ENCODE measurements at regions not wholly inside any gene's neighbourhood (a gene's known extent, or its start where the extent isn't known, plus 50 kb on each side); places are given as distances from the start of the nearest gene placed in this dataset.

DNA sequence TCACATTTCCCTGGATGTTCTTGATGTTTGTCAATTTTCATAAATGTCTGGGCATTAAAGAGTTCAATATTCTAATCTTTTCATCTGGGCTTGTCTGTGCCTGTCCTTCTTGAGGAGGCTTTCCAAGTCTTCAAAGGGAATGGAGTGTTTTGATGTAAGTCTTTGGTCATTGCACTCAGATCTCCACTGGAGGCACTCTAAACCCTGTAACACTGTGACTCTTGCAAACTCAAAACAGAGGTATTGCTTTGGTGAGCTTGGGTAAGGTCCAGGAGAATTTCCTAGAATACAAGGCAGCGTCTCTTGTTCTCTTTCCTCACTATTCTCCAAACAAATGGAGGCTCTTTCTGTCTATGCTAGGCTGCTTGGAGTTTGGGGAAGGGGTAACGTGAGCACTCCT lies 1118.1 kb upstream of the PABPC4L start:
- Histone ChIP-seq H3K27ac (no peak overlapping the region), H3K36me3 (no peaks in the 10 kb centered on the region), H3K4me1 (ENCODE audit: control insufficient read depth in 1 of 2, low read depth in 2 of 2) (no peaks in the 10 kb centered on the region), H3K9me3 (peaks cover 3% of the 10 kb centered on the region), H3K4me3 (no peak overlapping the region), H3K27me3 (replicated peaks; ENCODE audit: insufficient read depth) (no peaks in the 10 kb centered on the region)
- ATAC-seq (ENCODE audit: insufficient number of reproducible peaks, low FRiP score, low read depth) (no peak), DNase-seq (ENCODE audit: low spot score) (no peak)
- TF ChIP-seq CTCF (IDR thresholded peaks at IDR 0.05) = no peak

- no peak for TF ChIP-seq CTCF (IDR thresholded peaks at IDR 0.05)
- no peak overlapping the region for H3K4me3 ChIP-seq
- no peaks in the 10 kb centered on the region for H3K4me1 ChIP-seq (ENCODE audit: control insufficient read depth in 1 of 2, low read depth in 2 of 2)
- H3K27me3 ChIP-seq (replicated peaks; ENCODE audit: insufficient read depth) = no peaks in the 10 kb centered on the region
- H3K9me3 ChIP-seq = no peaks in the 10 kb centered on the region
- no peaks in the 10 kb centered on the region for H3K36me3 ChIP-seq
- no peak for DNase-seq (ENCODE audit: low spot score)
- H3K27ac ChIP-seq = no peak overlapping the region
- no peak for ATAC-seq (ENCODE audit: insufficient number of reproducible peaks, low FRiP score, low read depth)
Measured at GRCh38 chr4:135316266-135316779, 1114.7 kb upstream of the PABPC4L start.

DNA sequence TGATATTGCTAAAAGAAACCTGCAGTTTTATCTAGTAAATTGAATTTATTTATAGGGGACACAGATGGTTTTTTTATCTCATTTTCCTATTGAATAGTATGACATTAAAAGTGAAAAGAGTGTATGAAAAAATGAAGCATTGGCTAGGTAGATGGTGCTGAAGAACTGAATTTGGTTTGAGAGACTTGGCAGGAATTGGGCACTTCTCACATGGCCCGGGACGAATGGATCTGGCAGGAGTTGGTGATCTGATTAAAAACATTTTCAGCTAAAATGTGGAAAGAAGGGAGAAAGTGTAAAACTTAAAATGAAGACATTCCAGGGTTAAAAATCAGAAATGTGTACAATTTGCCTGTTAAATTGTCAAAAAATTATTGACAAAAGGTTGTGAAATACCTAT lies 1088.5 kb upstream of the PABPC4L start:
- Histone ChIP-seq H3K36me3 (no peaks in the 10 kb centered on the region), H3K4me1 (ENCODE audit: control insufficient read depth in 1 of 2, low read depth in 2 of 2) (no peaks in the 10 kb centered on the region), H3K9me3 (no peaks in the 10 kb centered on the region), H3K4me3 (no peak overlapping the region), H3K27ac (no peak overlapping the region), H3K27me3 (replicated peaks; ENCODE audit: insufficient read depth) (no peaks in the 10 kb centered on the region)
- no peak for TF ChIP-seq CTCF (IDR thresholded peaks at IDR 0.05)
- DNase-seq (ENCODE audit: low spot score) = no peak
- ATAC-seq (ENCODE audit: insufficient number of reproducible peaks, low FRiP score, low read depth) = no peak

- ATAC-seq (ENCODE audit: insufficient number of reproducible peaks, low FRiP score, low read depth) (no peak), DNase-seq (ENCODE audit: low spot score) (no peak)
- Histone ChIP-seq H3K36me3 (no peaks in the 10 kb centered on the region), H3K9me3 (no peaks in the 10 kb centered on the region), H3K27me3 (replicated peaks; ENCODE audit: insufficient read depth) (no peaks in the 10 kb centered on the region), H3K4me1 (ENCODE audit: control insufficient read depth in 1 of 2, low read depth in 2 of 2) (no peaks in the 10 kb centered on the region), H3K4me3 (no peak overlapping the region), H3K27ac (no peak overlapping the region)
- TF ChIP-seq CTCF (IDR thresholded peaks at IDR 0.05) = no peak
Measured at GRCh38 chr4:135283934-135284333, 1082.3 kb upstream of the PABPC4L start.

DNA sequence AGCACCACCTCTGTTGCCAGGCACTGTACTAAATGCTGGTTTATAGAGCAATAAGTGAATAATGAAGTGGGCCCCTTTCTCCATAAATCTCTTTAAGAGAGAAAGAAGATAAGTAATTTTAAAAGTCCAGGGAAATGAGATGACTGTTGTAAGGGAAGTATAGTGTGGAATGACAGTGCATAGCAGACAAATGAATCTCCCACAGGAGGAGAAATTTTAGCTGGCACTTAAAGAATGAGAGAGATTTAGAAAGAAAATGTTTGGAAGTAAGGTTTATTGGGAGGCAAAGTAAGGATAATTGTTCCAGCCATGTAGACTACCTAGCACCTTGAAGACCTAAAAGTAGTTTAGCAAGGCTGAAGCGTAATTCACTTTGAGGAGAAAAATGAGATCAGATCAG lies 1081.1 kb upstream of the PABPC4L start:
- ATAC-seq (ENCODE audit: insufficient number of reproducible peaks, low FRiP score, low read depth) (no peak), DNase-seq (ENCODE audit: low spot score) (no peak)
- no peaks in the 10 kb centered on the region for H3K4me1 ChIP-seq (ENCODE audit: control insufficient read depth in 1 of 2, low read depth in 2 of 2)
- TF ChIP-seq CTCF (IDR thresholded peaks at IDR 0.05) = no peak
- no peaks in the 10 kb centered on the region for H3K36me3 ChIP-seq
- H3K9me3 ChIP-seq = no peaks in the 10 kb centered on the region
- no peaks in the 10 kb centered on the region for H3K27me3 ChIP-seq (replicated peaks; ENCODE audit: insufficient read depth)
- no peak overlapping the region for H3K4me3 ChIP-seq
- no peak overlapping the region for H3K27ac ChIP-seq
